CD4-positive, alpha-beta T cell (primary cell): ENCODE measurements at regions not wholly inside any gene's neighbourhood (a gene's known extent, or its start where the extent isn't known, plus 50 kb on each side); places are given as distances from the start of the nearest gene placed in this dataset.
"Not testable (repeated sequence)": the region's sequence is repeated elsewhere in the genome, so short reads cannot be mapped to it uniquely, and the experiment has no call there.

ENCODE experiments used
- ATAC-seq: fragments of 200-7000 bp; cut with Tn5 transposase; one replicate; pipeline ENCODE4 v1.10.0; 2022; ENCODE audit warnings: mild to moderate bottlenecking; ENCODE audit not compliant: poor library complexity
- CTCF ChIA-PET: fragments of 350-600 bp; sonication (Branson Sonifier 250); formaldehyde crosslinking; loops from one replicate; lab custom pipeline; 2021; ENCODE audit warnings: antibody characterized with exemption, inconsistent platforms; lab: Charles Lee
- POLR2A ChIA-PET: fragments of 350-600 bp; sonication (Branson Sonifier 250); formaldehyde crosslinking; loops from one replicate; lab custom pipeline; 2021; ENCODE audit warnings: antibody characterized with exemption, inconsistent platforms; lab: Charles Lee
- DNase-seq, 14 experiments: peaks; one replicate each; pipeline ENCODE4 v3.0.0-alpha.2; 2013 to 2020; ENCODE audit warnings: mixed read lengths in 2 of 14
- H3K27ac ChIP-seq, 2 donors: one replicate each; pipeline versions ENCODE4 v1.5.1 to v1.7.0; 2013; ENCODE audit warnings: low read length in 2 of 2, low read depth in 1 of 2, mild to moderate bottlenecking in 1 of 2
- H3K27me3 ChIP-seq, 2 experiments: 1 replicate in 1 of 2; 2 replicates in 1 of 2; pipeline versions ENCODE4 v1.6.1 to v1.7.0; 2013; ENCODE audit warnings: low read length in 2 of 2, control low read depth in 1 of 2, mild to moderate bottlenecking in 1 of 2, moderate library complexity in 1 of 2; ENCODE audit not compliant: insufficient read depth in 2 of 2, control insufficient read depth in 1 of 2
- H3K36me3 ChIP-seq: one replicate; pipeline ENCODE4 v1.6.1; 2013; ENCODE audit warnings: low read length, control low read depth; ENCODE audit not compliant: insufficient read depth
- H3K4me1 ChIP-seq: one replicate; pipeline ENCODE4 v1.6.1; 2013; ENCODE audit warnings: low read length, control low read depth; ENCODE audit not compliant: insufficient read depth
- H3K4me3 ChIP-seq: one replicate; pipeline ENCODE4 v1.5.1; 2013; ENCODE audit warnings: mild to moderate bottlenecking, low read length, moderate library complexity
- H3K9me3 ChIP-seq, 2 experiments: 1 replicate in 1 of 2; 2 replicates in 1 of 2; pipeline versions ENCODE4 v1.6.1 to v1.7.0; 2013; ENCODE audit warnings: low read length in 2 of 2, mild to moderate bottlenecking in 2 of 2, control low read depth in 1 of 2, moderate library complexity in 1 of 2; ENCODE audit not compliant: control insufficient read depth in 1 of 2, insufficient read depth in 1 of 2
- H3K27ac Mint-ChIP-seq: one replicate; pipeline ENCODE4 v1.8.0; 2020; ENCODE audit warnings: mixed read lengths
- H3K27me3 Mint-ChIP-seq: one replicate; pipeline ENCODE4 v1.8.0; 2021; ENCODE audit warnings: mixed read lengths
- H3K36me3 Mint-ChIP-seq: one replicate; pipeline ENCODE4 v1.8.0; 2021; ENCODE audit warnings: low read depth, mixed read lengths
- H3K4me1 Mint-ChIP-seq: one replicate; pipeline ENCODE4 v1.8.0; 2021; ENCODE audit warnings: low read depth, mixed read lengths
- H3K4me3 Mint-ChIP-seq: one replicate; pipeline ENCODE4 v1.8.0; 2020; ENCODE audit warnings: mild to moderate bottlenecking, mixed read lengths
- H3K9me3 Mint-ChIP-seq: one replicate; pipeline ENCODE4 v1.8.0; 2020; ENCODE audit warnings: mixed read lengths
- intact Hi-C, 2 experiments: fragments of 100-400 bp; cut with DNase I in 1 of 2; cut with micrococcal nuclease in 1 of 2; formaldehyde crosslinking; loops; one replicate each; pipeline versions ENCODE4 v1.15.1 to v1.9.0; 2023 to 2025; cut with DNase I, micrococcal nuclease
- TF ChIP-seq, protein P1 (sequence below): fragments of 200-600 bp; IDR thresholded peaks from one replicate; pipeline ENCODE4 v1.8.0; 2022; ENCODE audit warnings: antibody characterized with exemption, mild to moderate bottlenecking

DNA sequence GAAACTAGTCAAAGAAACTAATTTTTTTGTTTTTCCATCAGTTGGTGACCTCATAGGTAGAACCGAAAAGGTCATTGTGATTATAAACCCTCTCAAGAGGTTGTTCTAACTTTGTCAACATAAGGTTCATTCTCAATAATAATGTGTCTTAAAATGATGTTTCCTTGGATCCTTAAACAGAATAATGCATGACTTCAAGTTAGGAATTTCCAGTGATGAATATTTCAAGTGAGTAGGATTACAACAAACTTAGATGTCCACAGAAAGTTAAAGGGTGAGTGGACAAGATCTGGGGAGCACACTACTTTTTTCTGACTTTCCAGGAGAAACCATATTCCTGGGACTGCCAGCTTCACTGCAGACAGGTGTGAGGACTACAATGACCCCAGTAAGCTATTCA lies 239.0 kb upstream of the PTGER4 start:
- Mint-ChIP-seq H3K36me3 (no peaks in the 10 kb centered on the region), H3K27ac (peak overlapping the region; percentile 87), H3K27me3 (no peaks in the 10 kb centered on the region), H3K4me3 (no peak overlapping the region), H3K9me3 (no peaks in the 10 kb centered on the region), H3K4me1 (peaks cover 58% of the 10 kb centered on the region)
- TF ChIP-seq, protein P1, sequence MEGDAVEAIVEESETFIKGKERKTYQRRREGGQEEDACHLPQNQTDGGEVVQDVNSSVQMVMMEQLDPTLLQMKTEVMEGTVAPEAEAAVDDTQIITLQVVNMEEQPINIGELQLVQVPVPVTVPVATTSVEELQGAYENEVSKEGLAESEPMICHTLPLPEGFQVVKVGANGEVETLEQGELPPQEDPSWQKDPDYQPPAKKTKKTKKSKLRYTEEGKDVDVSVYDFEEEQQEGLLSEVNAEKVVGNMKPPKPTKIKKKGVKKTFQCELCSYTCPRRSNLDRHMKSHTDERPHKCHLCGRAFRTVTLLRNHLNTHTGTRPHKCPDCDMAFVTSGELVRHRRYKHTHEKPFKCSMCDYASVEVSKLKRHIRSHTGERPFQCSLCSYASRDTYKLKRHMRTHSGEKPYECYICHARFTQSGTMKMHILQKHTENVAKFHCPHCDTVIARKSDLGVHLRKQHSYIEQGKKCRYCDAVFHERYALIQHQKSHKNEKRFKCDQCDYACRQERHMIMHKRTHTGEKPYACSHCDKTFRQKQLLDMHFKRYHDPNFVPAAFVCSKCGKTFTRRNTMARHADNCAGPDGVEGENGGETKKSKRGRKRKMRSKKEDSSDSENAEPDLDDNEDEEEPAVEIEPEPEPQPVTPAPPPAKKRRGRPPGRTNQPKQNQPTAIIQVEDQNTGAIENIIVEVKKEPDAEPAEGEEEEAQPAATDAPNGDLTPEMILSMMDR, result no peak
- Histone ChIP-seq H3K27me3 (no peaks in the 10 kb centered on the region), H3K9me3 (peaks cover 0 to 4% of the 10 kb centered on the region in 2 experiments), H3K4me1 (peaks cover 38% of the 10 kb centered on the region), H3K27ac (no peak overlapping the region), H3K36me3 (no peaks in the 10 kb centered on the region), H3K4me3 (no peak overlapping the region)
- intact Hi-C loops, result loop anchor here (5.0 kb wide), 2 partner anchors 47 to 73 kb away; no protein-coding TSS in a partner anchor
- ChIA-PET CTCF (interaction anchor here (1.4 kb wide), 1 partner anchor 10 kb away, joined by 3 read pairs; no protein-coding TSS in a partner anchor), POLR2A (interaction anchor here (2.2 to 3.9 kb wide), 2 partner anchors 30 to 240 kb away, joined by 15 to 29 read pairs; partner anchors contain the start of gene PTGER4)
- DNase-seq (no peak), ATAC-seq (no peak)

DNA sequence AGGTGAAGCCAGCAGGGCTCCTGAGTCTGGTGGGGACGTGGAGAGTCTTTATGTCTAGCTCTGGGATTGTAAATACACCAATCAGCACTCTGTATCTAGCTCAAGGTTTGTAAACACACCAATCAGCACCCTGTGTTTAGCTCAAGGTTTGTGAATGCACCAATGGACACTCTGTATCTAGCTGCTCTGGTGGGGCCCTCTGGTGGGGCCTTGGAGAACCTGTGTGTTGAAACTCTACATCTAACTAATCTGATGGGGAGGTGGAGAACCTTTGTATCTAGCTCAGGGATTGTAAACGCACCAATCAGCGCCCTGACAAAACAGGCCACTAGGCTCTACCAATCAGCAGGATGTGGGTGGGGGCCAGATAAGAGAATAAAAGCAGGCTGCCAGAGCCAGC lies 240.6 kb upstream of the PTGER4 start:
- POLR2A ChIA-PET, ATAC-seq, H3K36me3 Mint-ChIP-seq, H3K36me3 ChIP-seq, H3K9me3 Mint-ChIP-seq, H3K9me3 ChIP-seq, H3K27me3 Mint-ChIP-seq, H3K27me3 ChIP-seq, H3K27ac ChIP-seq, H3K4me3 ChIP-seq: not testable (repeated sequence)
- peak in 6 of 14 experiments; percentile 27 to 61 (median 38) for DNase-seq
- CTCF ChIA-PET, result interaction anchor here (1.1 to 1.2 kb wide), 2 partner anchors 72 to 247 kb away, joined by 3 read pairs; no protein-coding TSS in a partner anchor
- intact Hi-C loops, result loop anchor here in 1 of 2 experiments (5.0 kb wide), 3 partner anchors 72 to 492 kb away; no protein-coding TSS in a partner anchor
- peaks cover 68% of the 10 kb centered on the region for H3K4me1 Mint-ChIP-seq
- peaks cover 41% of the 10 kb centered on the region for H3K4me1 ChIP-seq
- peak overlapping the region; percentile 22 for H3K4me3 Mint-ChIP-seq
- peak overlapping the region; percentile 68 for H3K27ac Mint-ChIP-seq

DNA sequence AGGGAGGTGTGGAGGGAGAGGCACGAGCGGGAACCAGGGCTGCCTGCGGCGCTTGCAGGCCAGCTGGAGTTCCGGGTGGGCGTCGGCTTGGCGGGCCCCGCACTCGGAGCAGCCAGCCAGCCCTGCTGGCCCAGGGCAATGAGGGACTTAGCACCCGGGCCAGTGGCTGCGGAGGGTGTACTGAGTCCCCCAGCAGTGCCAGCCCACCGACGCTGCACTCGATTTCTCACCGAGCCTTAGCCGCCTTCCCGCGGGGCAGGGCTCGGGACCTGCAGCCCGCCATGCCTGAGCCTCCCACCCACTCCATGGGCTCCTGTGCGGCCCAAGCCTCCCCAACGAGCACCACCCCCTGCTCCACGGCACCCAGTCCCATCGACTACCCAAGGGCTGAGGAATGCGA lies 241.1 kb upstream of the PTGER4 start:
- Mint-ChIP-seq H3K27ac (peak overlapping the region; percentile 68), H3K4me1 (peaks cover 72% of the 10 kb centered on the region)
- H3K27me3 Mint-ChIP-seq, H3K9me3 ChIP-seq, H3K27ac ChIP-seq, H3K27me3 ChIP-seq, ATAC-seq, H3K36me3 ChIP-seq, H3K4me3 Mint-ChIP-seq, DNase-seq, H3K4me3 ChIP-seq, H3K9me3 Mint-ChIP-seq, H3K36me3 Mint-ChIP-seq: not testable (repeated sequence)
- intact Hi-C loops, result loop anchor here in 1 of 2 experiments (5.0 kb wide), 3 partner anchors 71 to 491 kb away; no protein-coding TSS in a partner anchor
- peaks cover 41% of the 10 kb centered on the region for H3K4me1 ChIP-seq
- POLR2A ChIA-PET, result interaction anchor here (4.3 kb wide), 1 partner anchor 29 kb away, joined by 43 read pairs; no protein-coding TSS in a partner anchor
- CTCF ChIA-PET, result interaction anchor here (1.1 to 1.2 kb wide), 2 partner anchors 72 to 247 kb away, joined by 3 read pairs; no protein-coding TSS in a partner anchor

DNA sequence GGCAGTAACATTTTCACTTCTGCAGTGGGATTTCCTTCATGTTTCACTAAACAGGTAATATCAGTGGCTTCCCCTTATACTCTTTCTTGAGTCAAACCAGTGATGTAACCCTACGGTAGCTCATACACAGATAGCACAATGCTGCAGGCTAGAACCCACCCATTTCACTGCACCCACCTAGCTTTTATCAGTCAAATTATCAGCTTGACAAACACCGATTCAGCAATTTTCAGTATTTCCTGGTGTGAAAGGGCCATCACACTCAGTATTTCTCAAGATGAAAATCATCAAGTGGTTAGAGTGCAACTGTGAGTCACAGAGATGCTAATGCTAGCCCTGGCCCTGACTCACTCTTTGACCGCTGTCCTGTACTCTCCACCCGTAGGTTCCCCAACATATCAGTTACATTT lies 242.3 kb upstream of the PTGER4 start:
- intact Hi-C loops, result loop anchor here in 1 of 2 experiments (5.0 kb wide), 3 partner anchors 70 to 490 kb away; no protein-coding TSS in a partner anchor
- DNase-seq (peak in 5 of 14 experiments; percentile 5 to 74 (median 58)), ATAC-seq (no peak)
- POLR2A ChIA-PET, result interaction anchor here (0.5 to 4.3 kb wide), 11 partner anchors 9 to 398 kb away, joined by 3 to 43 read pairs (median 4); partner anchors contain the start of genes PTGER4 and RPL37
- Histone ChIP-seq H3K36me3 (no peaks in the 10 kb centered on the region), H3K9me3 (peaks cover 0 to 4% of the 10 kb centered on the region in 2 experiments), H3K4me1 (peaks cover 41% of the 10 kb centered on the region), H3K27me3 (no peaks in the 10 kb centered on the region), H3K4me3 (no peak overlapping the region), H3K27ac (peak overlapping the region; percentile 32 to 48)
- peaks cover 68% of the 10 kb centered on the region for H3K4me1 Mint-ChIP-seq
- no peaks in the 10 kb centered on the region for H3K36me3 Mint-ChIP-seq
- no peak overlapping the region for H3K4me3 Mint-ChIP-seq
- H3K9me3 Mint-ChIP-seq, result no peaks in the 10 kb centered on the region
- no peaks in the 10 kb centered on the region for H3K27me3 Mint-ChIP-seq
- CTCF ChIA-PET, result interaction anchor here (1.2 to 2.0 kb wide), 3 partner anchors 26 to 251 kb away, joined by 3 to 13 read pairs (median 6); no protein-coding TSS in a partner anchor
- peak overlapping the region; percentile 79 for H3K27ac Mint-ChIP-seq
- TF ChIP-seq, protein P1, result no peak
